GM12872 (cell line): ENCODE measurements at regions not wholly inside any gene's neighbourhood (a gene's known extent, or its start where the extent isn't known, plus 50 kb on each side); places are given as distances from the start of the nearest gene placed in this dataset.

Source experiments
- TF ChIP-seq, protein P1 (sequence below): IDR thresholded peaks from 3 replicates; pipeline ENCODE4 v1.5.1; 2011; ENCODE audit warnings: low read depth, mild to moderate bottlenecking, low read length, moderate library complexity; ENCODE audit not compliant: insufficient read depth

DNA sequence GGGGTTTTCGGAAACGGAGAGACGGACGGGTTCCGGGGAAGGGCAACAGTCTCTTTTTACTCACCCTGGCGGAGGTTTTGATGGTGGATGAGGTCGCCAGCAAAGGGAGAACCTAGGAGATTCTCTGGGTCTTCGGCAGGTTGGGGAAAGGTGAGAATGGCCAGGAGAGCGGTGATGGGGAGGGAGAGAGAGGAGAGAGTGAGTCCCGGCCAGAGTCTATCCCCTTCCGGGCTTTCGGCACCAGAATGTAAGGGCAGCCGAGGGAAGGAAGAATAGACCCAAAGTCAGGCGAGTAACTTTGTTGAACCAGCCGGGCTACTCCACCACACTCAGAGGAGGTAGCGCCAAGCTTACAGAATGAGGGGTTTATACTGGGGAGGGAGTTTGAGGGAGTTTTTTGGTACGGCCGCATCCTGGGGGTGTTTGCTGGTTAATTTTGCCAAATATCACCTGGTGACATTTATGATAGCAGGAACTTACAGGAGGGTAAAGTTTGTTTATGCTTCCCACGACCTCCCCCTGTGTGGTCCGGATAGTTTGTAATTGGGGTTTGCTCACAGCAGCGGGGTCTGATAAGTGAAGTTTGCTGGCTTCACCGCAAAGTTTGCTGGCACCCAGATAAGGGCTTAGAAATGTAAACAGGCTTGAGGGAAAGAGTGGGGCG, 141.1 kb upstream of the ETV3 start:
- TF ChIP-seq, protein P1, sequence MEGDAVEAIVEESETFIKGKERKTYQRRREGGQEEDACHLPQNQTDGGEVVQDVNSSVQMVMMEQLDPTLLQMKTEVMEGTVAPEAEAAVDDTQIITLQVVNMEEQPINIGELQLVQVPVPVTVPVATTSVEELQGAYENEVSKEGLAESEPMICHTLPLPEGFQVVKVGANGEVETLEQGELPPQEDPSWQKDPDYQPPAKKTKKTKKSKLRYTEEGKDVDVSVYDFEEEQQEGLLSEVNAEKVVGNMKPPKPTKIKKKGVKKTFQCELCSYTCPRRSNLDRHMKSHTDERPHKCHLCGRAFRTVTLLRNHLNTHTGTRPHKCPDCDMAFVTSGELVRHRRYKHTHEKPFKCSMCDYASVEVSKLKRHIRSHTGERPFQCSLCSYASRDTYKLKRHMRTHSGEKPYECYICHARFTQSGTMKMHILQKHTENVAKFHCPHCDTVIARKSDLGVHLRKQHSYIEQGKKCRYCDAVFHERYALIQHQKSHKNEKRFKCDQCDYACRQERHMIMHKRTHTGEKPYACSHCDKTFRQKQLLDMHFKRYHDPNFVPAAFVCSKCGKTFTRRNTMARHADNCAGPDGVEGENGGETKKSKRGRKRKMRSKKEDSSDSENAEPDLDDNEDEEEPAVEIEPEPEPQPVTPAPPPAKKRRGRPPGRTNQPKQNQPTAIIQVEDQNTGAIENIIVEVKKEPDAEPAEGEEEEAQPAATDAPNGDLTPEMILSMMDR = no peak

DNA sequence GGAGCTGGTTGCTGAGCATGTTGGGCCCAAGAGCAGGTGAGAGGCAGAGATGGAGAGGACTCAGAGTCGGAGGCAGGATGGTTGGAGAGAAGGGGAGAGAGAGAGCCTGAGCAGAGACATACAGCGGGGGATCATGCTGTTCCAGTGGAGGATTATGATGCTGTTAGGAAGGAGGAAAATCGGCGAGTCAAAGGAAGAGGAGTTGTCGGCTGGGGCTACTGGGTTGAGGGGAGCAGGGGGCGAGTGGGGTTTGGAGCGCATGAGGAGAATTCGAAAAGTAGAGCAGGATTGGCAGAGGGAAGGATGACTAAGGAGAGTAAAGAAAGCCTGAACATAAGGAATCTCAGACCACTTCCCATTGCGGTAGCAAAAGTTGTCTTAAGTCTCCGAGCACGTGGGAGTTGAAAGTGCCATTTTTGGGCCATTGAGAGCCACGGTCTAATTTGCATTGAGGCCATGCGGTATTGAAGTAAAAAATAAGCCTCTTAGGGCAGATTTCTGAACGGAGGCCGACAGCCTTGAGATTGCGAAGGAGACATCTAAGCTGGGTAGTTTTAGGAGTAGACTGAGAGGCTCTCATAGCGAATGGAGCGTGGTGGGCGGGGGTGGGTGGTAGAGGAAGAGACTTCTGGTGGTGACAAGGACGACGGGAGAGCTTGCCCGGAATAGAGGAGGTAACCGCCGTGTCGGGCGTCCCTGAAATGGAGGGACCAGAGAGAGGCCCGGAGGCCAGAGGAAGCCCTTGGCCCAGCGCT, 140.4 kb upstream of the ETV3 start:
- TF ChIP-seq, protein P1 = no peak

DNA sequence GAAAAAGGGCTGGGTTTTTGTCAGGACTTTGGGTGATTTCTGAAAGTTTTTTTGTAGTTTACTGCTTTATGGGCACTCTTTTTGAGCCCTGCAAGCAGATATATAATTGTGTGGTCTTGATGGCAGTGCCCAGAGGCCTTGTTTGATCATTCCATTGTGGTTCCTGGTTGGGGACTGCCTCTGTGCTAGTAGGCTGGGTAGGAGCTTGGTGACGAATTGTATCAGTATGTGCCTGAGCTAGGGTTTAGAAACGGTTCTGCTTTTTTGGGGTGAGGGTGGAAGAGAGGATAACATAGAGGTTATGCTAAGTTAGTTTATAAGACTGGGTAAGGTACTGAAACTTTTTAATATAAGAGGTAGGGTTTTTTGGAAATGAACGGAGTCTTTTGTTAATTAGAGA, 139.7 kb upstream of the ETV3 start:
- TF ChIP-seq, protein P1 = no peak

DNA sequence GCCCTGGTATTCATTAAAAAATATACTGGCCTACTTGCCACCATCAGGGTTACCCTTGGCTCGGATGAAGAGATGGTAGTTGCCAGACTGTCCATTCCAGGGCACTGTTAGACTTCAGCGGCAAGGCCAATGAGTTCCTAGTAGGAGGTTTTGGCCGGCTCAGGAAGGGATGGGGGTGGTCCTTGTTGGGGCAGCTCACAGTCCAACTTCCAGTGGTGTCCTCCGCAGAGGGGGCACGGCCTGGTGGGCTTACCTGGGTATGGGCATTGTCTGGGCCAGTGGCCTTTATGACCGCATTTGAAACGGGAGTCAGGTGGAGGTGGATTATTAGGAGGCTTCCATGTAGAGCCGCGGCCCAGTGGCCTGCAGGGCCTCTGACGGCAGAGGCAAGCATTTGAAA, 139.1 kb upstream of the ETV3 start:
- TF ChIP-seq, protein P1 = no peak

DNA sequence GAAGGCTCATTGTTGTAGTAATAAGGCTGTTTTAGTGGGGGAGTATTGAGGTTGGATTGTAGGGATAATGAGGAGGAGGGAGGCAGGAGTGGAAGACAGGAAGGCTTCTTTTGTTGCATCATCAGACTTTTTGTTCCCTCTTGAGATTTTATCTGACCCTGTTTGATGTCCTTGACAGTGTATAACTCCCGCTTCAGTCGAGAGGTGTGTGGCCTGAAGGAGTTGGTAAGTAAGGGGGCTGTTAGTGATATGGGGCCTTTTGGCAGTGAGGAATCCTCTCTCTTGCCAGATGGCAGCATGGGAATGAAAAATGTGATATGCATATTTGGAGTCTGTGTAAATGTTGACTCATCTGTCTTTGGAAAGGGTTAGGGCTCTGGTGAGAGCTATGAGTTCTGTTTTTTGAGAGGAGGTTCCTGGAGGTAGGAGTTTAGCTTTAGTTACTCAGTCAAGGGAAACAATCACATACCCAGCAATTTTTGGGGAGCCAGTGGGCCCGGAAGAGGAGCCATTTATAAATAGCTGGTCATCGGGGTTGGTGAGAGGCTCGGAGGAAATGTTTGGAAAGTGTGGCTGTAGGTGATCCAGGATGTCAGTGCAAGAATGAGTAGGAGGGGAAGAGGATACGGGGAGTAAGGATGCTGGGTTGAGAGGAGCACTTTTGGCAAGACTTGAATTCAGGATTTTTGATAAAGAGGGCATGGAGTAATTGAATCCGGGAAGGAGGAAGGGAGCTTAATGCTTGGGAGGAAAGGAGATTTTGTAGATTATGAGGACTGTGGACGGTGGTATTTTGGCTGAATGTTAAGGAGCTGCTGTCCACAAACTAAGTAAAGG, 136.7 kb upstream of the ETV3 start:
- TF ChIP-seq, protein P1 = no peak

DNA sequence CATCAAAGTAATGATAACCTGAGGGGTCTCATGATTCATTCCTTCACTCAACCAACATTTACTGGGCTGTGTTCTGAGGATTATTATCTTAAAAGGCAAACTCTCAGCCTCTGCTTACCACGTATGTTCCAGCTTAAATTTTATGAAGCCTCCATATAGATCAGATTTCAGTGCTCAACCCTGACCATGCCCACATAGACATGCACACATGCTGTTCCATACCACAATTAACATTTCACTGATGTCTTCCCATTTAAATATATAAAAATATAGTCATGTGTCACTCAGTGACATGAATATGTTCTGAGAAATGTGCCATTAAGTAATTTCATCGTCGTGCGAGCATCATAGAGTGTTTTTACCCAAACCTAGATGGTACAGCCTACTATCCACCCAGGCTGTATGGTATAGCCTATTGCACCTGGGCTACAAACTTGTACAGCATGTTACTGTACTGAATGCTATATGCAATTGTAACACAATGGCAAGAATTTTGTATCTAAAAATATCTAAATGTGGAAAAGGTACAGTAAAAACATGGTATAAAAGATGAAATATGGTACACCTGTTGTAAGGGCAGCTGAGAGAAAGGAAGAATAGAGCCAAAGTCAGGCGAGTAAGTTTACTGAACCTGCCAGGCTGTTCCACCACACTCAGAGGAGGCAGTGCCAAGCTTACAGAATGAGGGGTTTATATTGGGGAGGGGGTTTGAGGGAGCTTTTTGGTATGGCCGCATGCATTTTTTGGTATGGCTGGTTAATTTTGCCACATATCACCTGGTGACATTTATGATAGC, 134.7 kb upstream of the ETV3 start:
- TF ChIP-seq, protein P1 = no peak
